Ovary (tissue), 7 donors: ENCODE measurements at regions not wholly inside any gene's neighbourhood (a gene's known extent, or its start where the extent isn't known, plus 50 kb on each side); places are given as distances from the start of the nearest gene placed in this dataset.

Experiments
- DNase-seq, 5 donors: peaks; one replicate each; pipeline ENCODE4 v3.0.0-alpha.2; 2019 to 2020
- H3K27ac ChIP-seq, 2 donors: fragments of 200-600 bp; one replicate each; pipeline versions ENCODE4 v1.5.1 to v1.8.0; 2019 to 2022
- H3K27me3 ChIP-seq: fragments of 200-600 bp; one replicate; pipeline ENCODE4 v1.8.0; 2022
- H3K36me3 ChIP-seq: fragments of 200-600 bp; sonication (generic); one replicate; pipeline ENCODE4 v1.5.1; 2019
- H3K4me1 ChIP-seq: one replicate; pipeline ENCODE4 v1.8.1; 2013; ENCODE audit warnings: mild to moderate bottlenecking, moderate library complexity; ENCODE audit not compliant: insufficient read depth
- H3K4me3 ChIP-seq: fragments of 200-600 bp; sonication (generic); one replicate; pipeline ENCODE4 v1.5.1; 2017
- H3K9me3 ChIP-seq, 2 donors: fragments of 200-600 bp in 1 of 2; sonication (generic) in 1 of 2; one replicate each; pipeline versions ENCODE4 v1.5.1 to v1.8.1; 2013 to 2019; ENCODE audit warnings: mild to moderate bottlenecking in 1 of 2, moderate library complexity in 1 of 2
- EP300 ChIP-seq: sonication (generic); formaldehyde crosslinking; IDR thresholded peaks from one replicate; pipeline ENCODE4 v1.6.1; 2017; ENCODE audit warnings: antibody characterized with exemption
- POLR2A ChIP-seq: fragments of 450-650 bp; IDR thresholded peaks from one replicate; pipeline ENCODE4 v1.6.1; 2017; ENCODE audit warnings: antibody characterized with exemption, mild to moderate bottlenecking, moderate library complexity
- WGBS, 3 donors: extraction: QIAGEN DNeasy Blood & Tissue Kit in 1 of 3; methylation state at CpG; one replicate each; pipeline versions ENCODE4 v1.1.5 to v1.1.7; 2013 to 2017; 5-methylcytosine and 5-hydroxymethylcytosine counted together
- intact Hi-C, 4 donors: fragments of 100-400 bp; cut with DNase I; formaldehyde crosslinking; loops; one replicate each; pipeline versions ENCODE4 v1.11.0 to v1.15.1; 2022 to 2023
- TF ChIP-seq, protein P1 (sequence below), 3 donors: fragments of 450-650 bp in 2 of 3; fragments of 200-600 bp in 1 of 3; IDR thresholded peaks; one replicate each; pipeline versions ENCODE4 v1.5.1 to v1.8.0; 2016 to 2022; ENCODE audit warnings: antibody characterized with exemption in 3 of 3, mild to moderate bottlenecking in 1 of 3
- donor health status: DM: no; HTN: no; CAD: no; lungs with moderate emphysema.
- donor health status: DM: no; HTN: no; CAD: no.
- donor health status: Bipolar disorder and iron deficiency.
- donor health status: DM: no; HTN: no; CAD: no.
- donor health status: DM: yes; HTN: yes; CAD: no.

DNA sequence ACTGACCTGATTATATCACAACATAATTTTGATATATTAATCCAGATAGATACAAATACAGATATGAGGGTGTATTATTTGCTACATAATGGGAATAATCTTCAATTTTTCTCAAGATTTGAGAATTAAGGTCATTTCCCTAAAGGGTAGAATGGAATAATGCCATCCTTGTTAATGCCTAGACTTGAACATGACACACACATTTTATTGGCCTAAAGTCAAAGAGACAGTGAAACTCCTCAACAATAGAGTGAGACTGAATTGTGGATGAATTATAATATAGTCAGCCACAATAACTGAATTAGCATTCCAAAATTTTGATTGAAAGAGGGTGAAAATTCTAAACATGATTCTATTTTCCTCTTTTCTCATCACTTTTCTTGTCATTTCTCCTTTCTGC is 506.0 kb upstream of the CDH2 start:
- intact Hi-C loops, result no loop called here
- TF ChIP-seq POLR2A, result no peak
- TF ChIP-seq EP300, result no peak
- no peak overlapping the region for H3K27ac ChIP-seq
- no peaks in the 10 kb centered on the region for H3K9me3 ChIP-seq
- no peaks in the 10 kb centered on the region for H3K4me1 ChIP-seq
- DNase-seq, result no peak
- H3K27me3 ChIP-seq, result no peaks in the 10 kb centered on the region
- no peaks in the 10 kb centered on the region for H3K36me3 ChIP-seq
- H3K4me3 ChIP-seq, result no peak overlapping the region

- H3K27me3 ChIP-seq, result no peaks in the 10 kb centered on the region
- intact Hi-C loops, result no loop called here
- H3K27ac ChIP-seq, result no peak overlapping the region
- H3K4me1 ChIP-seq, result no peaks in the 10 kb centered on the region
- no peaks in the 10 kb centered on the region for H3K36me3 ChIP-seq
- H3K4me3 ChIP-seq, result no peak overlapping the region
- TF ChIP-seq POLR2A (no peak), EP300 (no peak)
- TF ChIP-seq, protein P1, sequence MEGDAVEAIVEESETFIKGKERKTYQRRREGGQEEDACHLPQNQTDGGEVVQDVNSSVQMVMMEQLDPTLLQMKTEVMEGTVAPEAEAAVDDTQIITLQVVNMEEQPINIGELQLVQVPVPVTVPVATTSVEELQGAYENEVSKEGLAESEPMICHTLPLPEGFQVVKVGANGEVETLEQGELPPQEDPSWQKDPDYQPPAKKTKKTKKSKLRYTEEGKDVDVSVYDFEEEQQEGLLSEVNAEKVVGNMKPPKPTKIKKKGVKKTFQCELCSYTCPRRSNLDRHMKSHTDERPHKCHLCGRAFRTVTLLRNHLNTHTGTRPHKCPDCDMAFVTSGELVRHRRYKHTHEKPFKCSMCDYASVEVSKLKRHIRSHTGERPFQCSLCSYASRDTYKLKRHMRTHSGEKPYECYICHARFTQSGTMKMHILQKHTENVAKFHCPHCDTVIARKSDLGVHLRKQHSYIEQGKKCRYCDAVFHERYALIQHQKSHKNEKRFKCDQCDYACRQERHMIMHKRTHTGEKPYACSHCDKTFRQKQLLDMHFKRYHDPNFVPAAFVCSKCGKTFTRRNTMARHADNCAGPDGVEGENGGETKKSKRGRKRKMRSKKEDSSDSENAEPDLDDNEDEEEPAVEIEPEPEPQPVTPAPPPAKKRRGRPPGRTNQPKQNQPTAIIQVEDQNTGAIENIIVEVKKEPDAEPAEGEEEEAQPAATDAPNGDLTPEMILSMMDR (IDR thresholded peaks at IDR 0.05), result no peak
- no peak for DNase-seq
- WGBS, 3 donors, result 80 to 93% (median 91%) methylated on average over 1 of the region's 1 CpG
- H3K9me3 ChIP-seq, result no peaks in the 10 kb centered on the region
Measured at GRCh38 chr18:28669165-28669564, 492.2 kb upstream of the CDH2 start.

- no peak for DNase-seq
- Histone ChIP-seq H3K27me3 (no peaks in the 10 kb centered on the region), H3K27ac (no peak overlapping the region), H3K36me3 (no peaks in the 10 kb centered on the region), H3K9me3 (no peaks in the 10 kb centered on the region), H3K4me3 (no peak overlapping the region), H3K4me1 (no peaks in the 10 kb centered on the region)
- intact Hi-C loops, result no loop called here
- TF ChIP-seq POLR2A (no peak), EP300 (no peak)
- TF ChIP-seq, protein P1 (IDR thresholded peaks at IDR 0.05), result no peak
Measured at GRCh38 chr18:28666216-28666615, 489.3 kb upstream of the CDH2 start.

GRCh38 chr18:28657961-28658360 is 481.0 kb upstream of the CDH2 start:
- Histone ChIP-seq H3K36me3 (no peaks in the 10 kb centered on the region), H3K9me3 (no peaks in the 10 kb centered on the region), H3K4me1 (no peaks in the 10 kb centered on the region), H3K27ac (no peak overlapping the region), H3K27me3 (no peaks in the 10 kb centered on the region), H3K4me3 (no peak overlapping the region)
- intact Hi-C loops, result no loop called here
- no peak for TF ChIP-seq POLR2A
- TF ChIP-seq, protein P1 (IDR thresholded peaks at IDR 0.05), result no peak
- TF ChIP-seq EP300, result no peak
- 24 to 38% (median 26%) methylated on average over 1 of the region's 1 CpG for WGBS, 3 donors
- DNase-seq, result no peak

DNA sequence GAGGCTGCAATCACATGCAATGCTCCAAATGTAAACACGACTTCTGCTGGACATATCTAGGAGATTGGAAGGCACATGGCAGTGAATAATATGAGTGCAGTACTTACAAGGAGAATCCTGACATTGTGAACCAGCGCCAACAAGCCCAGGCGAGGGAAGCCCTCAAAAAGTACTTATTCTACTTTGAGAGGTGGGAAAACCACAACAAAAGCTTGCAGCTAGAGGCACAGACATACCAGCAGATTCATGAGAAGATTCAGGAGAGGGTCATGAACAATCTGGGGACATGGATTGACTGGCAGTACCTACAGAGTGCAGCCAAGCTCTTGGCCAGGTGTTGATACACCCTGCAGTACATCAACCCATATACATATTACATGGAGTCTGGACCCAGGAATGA is 475.7 kb upstream of the CDH2 start:
- Histone ChIP-seq H3K9me3 (no peaks in the 10 kb centered on the region), H3K27me3 (no peaks in the 10 kb centered on the region), H3K4me1 (no peaks in the 10 kb centered on the region), H3K4me3 (no peak overlapping the region), H3K27ac (no peak overlapping the region), H3K36me3 (no peaks in the 10 kb centered on the region)
- TF ChIP-seq EP300 (no peak), POLR2A (no peak)
- TF ChIP-seq, protein P1 (IDR thresholded peaks at IDR 0.05), result no peak
- intact Hi-C loops, result no loop called here
- DNase-seq, result no peak
- 89 to 92% (median 90%) methylated on average over 3 of the region's 3 CpGs for WGBS, 3 donors
